GM18870 (cell line): ENCODE measurements at regions not wholly inside any gene's neighbourhood (a gene's known extent, or its start where the extent isn't known, plus 50 kb on each side); places are given as distances from the start of the nearest gene placed in this dataset.

Experiments
- ATAC-seq: cut with Tn5 transposase; IDR thresholded peaks from one replicate; pipeline ENCODE4 v1.9.1; 2021; ENCODE audit warnings: moderate library complexity; ENCODE audit not compliant: unreplicated experiment

GRCh38 chr10:112006831-112007230, 176.7 kb downstream of the GPAM start:
- ATAC-seq = no peak

DNA sequence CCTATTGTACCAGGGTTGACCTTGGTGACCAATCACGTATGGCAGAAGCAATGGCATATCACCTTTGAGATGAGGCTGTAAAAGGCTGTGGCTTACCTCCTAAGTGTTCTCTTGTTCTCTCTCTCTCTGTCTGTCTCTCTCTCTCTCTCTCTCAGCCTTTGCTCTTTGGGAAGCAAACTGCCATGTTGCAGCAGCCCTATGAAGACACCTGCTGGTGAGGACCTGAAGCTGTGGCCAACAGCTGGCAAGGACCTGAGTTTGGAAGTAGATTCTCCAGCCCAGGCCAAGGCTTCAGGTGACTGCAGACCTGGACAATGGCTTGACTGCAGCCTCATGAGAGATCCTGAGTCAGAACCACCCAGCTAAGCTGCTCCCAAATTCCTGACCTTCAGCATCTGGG, 161.4 kb downstream of the GPAM start:
- ATAC-seq = no peak

GRCh38 chr10:112024079-112024478, 159.5 kb downstream of the GPAM start:
- ATAC-seq = no peak

- no peak for ATAC-seq
These were observed 158.3 kb downstream of the GPAM start for GRCh38 chr10:112025228-112025627.

- no peak for ATAC-seq
These were observed 157.1 kb downstream of the GPAM start for GRCh38 chr10:112026438-112026837.

DNA sequence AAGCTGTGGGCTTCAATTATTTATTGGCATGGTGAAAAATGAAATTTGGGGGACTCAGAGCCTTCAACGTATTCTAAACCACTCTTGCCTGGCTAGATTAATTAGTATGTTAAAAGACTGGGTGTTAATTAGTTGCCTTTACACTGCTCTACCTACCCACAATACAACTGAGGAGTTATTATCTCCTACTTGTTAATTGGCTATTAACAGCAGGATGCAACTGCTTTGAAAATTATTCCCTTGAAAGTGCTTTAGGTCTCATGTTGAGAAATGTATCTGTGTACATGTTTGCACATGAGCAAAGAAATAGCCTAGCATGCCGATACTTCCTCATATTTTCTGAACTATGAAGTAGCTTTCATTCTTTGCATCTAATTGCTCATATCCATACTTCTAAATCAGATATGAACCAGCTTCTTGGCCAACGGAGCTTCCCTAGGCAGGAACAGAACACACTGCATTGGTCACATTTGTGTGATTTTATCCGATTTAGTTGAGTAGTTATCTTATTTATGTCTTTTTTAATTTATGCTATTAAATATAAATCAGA, 155.8 kb downstream of the GPAM start:
- ATAC-seq = no peak

GRCh38 chr10:112030431-112030830, 153.1 kb downstream of the GPAM start:
- no peak for ATAC-seq

DNA sequence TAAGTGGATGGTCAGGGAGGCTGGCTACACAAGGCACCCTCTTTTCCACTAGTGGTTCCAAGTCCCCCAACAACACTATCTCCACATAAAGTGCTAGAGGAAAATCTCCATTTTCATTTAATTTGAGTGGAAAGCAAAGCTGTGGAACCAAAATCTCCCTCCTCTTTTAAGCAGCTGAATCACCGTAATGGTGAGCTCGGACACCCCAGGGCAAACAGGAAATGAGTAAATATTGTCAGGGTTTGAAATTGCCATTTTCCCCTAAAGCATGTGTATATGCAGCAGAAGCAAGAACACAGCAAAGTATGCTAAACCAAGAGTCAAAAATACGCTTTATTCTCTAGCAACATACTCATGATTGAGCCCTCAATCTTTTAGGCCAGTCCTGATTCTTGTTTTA, 143.7 kb downstream of the GPAM start:
- no peak for ATAC-seq

DNA sequence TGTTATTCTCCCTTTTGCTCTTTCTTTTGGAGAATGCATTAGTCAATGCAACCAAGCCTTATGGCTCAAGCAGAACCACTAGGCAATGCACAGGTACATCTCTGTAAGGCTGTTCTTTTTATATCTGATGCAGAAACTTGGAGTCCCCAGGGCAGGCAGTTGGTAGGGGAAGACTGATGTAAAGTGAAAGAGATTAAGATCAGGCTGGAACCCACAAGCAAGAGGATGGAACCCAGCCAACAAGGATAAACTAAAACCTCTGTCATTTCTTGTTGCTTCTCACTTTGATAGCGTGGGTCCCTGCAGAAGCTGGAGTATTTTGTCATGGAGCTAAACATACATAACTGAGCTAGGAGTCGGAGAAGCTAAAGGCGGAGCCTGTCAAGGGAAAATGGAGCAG, 142.9 kb downstream of the GPAM start:
- ATAC-seq = no peak

GRCh38 chr10:112045938-112046337, 137.6 kb downstream of the GPAM start:
- ATAC-seq = no peak

GRCh38 chr10:112047674-112048073, 135.9 kb downstream of the GPAM start:
- ATAC-seq = no peak

DNA sequence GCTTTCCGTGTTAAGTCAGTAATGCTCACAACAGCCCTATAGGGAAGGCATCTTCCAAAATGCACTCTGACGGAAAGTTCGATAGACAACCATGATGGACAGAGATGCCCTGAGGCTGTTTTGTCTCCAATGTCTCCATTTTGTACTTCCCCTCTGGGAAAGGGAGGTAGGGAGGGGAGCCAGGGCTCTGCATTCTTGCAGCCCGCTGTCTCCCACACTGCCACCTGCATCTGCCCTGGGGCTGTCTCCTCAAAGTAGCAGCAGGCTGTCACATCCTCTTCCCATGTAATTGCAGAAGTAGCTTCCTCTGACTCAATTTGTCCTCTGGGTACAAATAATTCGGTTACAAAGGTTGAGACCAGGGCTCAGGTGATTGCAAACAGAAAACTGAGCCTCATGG, 131.4 kb downstream of the GPAM start:
- no peak for ATAC-seq

- ATAC-seq = no peak
These were observed 129.7 kb downstream of the GPAM start for GRCh38 chr10:112053895-112054294.

DNA sequence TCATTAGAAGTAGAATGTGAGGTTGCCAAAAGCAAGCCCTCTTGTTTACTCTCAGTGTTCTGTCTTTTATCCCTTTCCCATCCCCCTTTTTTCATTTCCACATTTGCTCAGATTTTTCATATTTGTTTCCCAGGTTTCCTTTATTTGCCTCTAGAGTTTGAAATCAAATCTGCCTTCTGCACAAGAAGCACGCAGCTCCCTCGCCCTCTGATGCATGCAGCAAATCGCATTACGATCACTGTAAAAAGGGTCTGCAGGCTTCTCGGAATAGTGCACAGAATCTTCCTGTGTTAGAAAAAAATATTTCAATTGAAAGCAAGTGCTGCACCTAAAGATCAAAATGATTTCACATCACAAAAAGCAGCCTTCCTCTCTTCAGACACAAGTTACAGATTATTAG, 129.0 kb downstream of the GPAM start:
- no peak for ATAC-seq

DNA sequence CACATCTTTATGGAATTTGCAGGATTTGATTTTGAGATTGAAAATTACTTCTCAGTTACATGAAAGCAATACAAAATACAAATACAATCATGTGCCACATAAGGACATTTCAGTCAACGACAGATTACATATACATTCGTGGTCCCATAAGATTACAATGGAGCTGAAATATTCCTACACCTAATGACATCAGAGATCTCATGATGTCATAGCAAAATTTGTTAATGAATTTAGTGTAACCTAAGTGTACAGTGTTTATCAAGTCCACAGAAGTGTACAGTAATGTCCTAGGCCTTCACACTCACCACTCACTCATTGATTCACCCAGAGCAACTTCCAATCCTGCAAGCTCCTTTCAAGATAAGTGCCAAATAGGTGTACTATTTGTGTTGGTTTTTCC, 126.5 kb downstream of the GPAM start:
- ATAC-seq = no peak

DNA sequence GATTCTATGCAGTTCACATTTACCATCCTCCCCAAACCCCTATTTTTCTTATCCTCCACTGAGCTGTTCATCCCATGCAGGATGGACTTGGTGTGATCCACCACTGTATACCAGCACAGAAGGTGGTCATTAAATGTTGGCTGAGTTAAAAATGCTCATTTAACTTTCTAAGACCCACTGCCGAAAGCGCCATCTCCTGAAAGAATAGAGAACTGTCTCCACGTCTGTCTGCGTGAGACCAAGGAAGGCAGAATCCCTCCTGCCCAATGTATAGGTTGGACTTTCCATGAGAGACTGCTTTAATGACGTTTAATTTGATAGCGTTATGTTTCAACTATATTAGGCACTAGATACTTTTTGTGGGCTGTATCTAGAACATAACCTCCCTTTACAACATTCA, 124.3 kb downstream of the GPAM start:
- no peak for ATAC-seq

DNA sequence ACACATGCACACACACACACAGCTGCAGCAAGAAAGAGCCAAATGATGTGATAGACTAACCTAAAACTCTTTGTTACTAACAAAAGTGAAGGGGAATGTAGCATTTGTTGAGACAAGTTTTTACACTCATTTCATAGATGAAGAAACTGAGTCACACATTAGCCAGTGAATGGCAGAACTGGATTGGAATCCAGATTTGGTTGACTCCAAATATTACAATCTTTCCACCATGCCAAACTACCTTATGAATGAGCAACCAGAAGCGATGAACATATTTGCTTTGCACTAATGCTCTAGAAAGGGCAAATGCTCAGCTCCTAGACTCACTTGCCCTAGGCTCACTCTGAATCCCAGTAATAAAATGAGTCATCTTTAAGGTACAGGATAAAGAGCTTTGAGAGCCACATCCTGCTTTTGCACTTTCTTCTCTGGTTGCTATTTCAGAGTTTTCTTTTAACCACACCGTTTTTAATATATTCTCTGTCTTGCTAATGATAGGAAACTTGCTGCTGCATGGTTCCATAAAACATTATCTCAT, 111.9 kb downstream of the GPAM start:
- no peak for ATAC-seq

GRCh38 chr10:112078003-112078402, 105.6 kb downstream of the GPAM start:
- no peak for ATAC-seq

DNA sequence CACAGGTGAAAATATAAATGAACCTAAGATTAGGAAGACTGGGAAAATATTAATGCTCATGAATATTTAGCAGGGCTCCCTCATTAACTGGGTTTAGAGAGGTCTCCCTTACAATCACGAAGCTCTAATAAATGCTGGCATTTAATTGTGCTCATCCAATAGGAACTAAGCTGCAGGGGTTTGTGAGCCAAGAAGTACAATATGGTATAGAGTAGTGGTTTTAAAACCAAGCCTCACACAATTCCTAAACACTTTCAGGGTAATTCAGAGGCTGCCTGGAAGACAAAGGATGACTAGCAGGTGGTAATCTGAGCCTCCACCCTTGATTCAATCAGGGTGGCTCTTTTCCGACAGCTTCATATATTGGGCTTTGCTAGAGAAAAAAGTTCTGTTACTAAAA, 103.3 kb downstream of the GPAM start:
- ATAC-seq = no peak

DNA sequence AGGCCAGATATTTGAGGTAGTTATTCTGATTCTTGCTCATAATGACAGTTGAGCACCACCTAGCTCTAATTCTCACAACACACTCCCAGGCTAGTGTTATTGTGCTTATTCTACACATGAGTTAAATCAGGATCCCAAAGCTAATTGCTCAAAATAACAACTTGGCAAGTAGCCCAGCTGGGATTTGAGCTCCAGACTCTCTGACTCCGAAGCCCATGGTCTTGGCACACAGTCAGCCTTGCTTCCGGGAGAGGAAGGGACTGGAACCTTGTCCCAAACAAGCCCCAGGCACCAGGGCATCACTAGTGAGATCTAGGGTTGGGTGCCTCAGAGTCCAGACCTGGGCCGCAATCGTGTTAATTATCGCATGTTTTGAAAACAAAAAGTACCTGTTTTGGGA, 101.4 kb downstream of the GPAM start:
- no peak for ATAC-seq

DNA sequence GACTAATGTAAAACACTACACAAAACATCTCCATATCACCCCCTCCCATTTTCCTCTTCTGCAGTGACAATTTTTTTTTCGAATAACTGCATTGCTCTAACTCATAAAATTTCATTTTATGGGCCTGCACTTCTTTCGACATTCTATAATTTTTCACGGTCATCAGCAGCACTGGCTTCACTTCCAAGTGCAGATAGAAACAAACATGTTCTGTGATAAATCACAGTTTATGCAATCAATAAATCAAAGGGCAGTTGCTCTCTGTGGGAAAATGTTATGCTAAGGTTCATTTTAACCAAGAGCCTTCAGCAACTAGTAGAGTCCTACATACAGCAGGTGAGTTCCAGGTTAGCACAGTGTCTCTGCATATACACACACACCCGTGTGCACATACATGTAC, 100.1 kb downstream of the GPAM start:
- no peak for ATAC-seq

- no peak for ATAC-seq
These were observed 95.6 kb downstream of the GPAM start for GRCh38 chr10:112087953-112088456.

DNA sequence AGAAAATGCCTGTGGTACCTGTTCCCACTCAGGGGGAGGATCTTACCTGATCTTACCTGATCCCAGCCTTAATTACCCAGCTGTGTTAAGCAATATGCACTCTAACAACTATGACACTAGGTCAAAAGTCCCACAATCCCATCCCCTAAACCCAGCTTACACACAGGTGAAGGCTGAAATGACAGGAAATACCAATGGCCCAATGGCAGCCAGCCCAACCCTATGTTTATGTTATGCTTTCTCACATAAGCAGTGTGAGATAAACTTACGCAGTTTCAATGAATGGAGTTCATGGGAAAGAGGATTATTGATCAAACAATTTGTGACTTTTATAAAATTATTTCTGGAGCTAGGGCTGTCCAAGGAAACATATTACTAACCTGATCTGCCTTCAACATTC, 91.9 kb downstream of the GPAM start:
- no peak for ATAC-seq
